ENCODE measurements at regions not wholly inside any gene's neighbourhood (a gene's known extent, or its start where the extent isn't known, plus 50 kb on each side); places are given as distances from the start of the nearest gene placed in this dataset.

GRCh38 chr2:45211636-45212035, 202.4 kb upstream of the SIX2 start:
- TF ChIP-seq MYC (IDR thresholded peaks at IDR 0.05; ENCODE audit: low read depth, low read length) (no peak), POLR2A (IDR thresholded peaks at IDR 0.05; ENCODE audit: extremely low read depth, insufficient read length) (no peak), MAX (IDR thresholded peaks at IDR 0.05; ENCODE audit: low read depth, low read length) (no peak)
- TF ChIP-seq, protein P1, sequence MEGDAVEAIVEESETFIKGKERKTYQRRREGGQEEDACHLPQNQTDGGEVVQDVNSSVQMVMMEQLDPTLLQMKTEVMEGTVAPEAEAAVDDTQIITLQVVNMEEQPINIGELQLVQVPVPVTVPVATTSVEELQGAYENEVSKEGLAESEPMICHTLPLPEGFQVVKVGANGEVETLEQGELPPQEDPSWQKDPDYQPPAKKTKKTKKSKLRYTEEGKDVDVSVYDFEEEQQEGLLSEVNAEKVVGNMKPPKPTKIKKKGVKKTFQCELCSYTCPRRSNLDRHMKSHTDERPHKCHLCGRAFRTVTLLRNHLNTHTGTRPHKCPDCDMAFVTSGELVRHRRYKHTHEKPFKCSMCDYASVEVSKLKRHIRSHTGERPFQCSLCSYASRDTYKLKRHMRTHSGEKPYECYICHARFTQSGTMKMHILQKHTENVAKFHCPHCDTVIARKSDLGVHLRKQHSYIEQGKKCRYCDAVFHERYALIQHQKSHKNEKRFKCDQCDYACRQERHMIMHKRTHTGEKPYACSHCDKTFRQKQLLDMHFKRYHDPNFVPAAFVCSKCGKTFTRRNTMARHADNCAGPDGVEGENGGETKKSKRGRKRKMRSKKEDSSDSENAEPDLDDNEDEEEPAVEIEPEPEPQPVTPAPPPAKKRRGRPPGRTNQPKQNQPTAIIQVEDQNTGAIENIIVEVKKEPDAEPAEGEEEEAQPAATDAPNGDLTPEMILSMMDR (IDR thresholded peaks at IDR 0.05; ENCODE audit: low read depth, low read length) = no peak
- H3K4me3 ChIP-seq (ENCODE audit: low read depth, low read length) = no peak overlapping the region
- no peak for DNase-seq (ENCODE audit: low read depth)

DNA sequence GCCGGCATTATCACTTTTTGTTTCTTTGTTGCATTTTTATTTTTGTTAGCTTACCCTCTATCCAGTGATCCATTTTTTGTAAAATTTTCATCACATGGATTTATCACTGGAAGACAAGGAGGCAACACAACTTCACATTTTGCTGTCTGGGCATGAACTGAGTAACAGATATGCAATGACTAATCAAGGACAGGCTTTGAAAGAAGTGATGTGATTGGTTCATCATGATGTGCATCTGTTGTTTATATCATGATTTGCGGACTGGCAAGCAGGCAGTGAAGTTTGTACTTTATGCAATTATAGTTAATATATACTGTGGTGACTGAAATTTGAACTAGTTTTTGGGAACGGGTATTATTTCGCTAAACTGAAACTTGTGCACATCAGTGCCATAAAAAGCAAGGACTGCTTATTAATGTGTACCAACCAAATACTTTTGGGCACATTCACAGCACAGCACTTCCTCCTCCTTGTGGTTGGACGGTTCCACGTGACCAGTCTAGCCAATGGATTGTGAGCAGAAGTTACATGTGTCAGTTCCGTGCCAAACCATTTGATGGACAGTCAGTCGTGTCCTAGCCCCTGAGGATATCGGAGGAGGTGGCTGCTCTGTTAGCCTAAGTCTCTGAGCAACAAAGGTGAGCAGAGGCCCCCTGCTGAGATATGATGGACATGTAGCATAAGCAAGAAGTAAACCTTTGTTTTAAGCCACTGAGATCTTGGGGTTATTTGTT, 201.4 kb upstream of the SIX2 start:
- no peak overlapping the region for H3K4me3 ChIP-seq (ENCODE audit: low read depth, low read length)
- peak; percentile 42 for DNase-seq (ENCODE audit: low read depth)
- TF ChIP-seq MYC (IDR thresholded peaks at IDR 0.05; ENCODE audit: low read depth, low read length) = no peak

DNA sequence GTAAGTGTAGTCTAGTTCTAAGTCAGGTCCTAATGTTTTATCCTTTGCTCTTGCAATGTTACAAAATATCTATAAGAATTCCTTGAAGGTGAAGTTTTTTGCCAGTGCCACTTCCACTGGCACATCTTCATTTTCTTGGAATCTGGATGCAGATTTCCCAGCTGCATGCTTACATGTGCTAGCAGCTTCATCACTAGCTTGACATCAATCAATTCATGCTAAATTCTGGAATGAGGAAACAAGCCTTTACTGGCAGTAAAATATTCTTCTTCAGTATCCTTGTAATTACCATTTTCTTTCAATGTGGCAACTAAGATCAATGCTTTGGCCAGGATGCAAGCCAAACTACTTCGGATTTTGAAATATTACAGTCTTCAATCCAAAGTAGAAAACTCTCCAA, 200.6 kb upstream of the SIX2 start:
- TF ChIP-seq MYC (IDR thresholded peaks at IDR 0.05; ENCODE audit: low read depth, low read length) (no peak), POLR2A (IDR thresholded peaks at IDR 0.05; ENCODE audit: extremely low read depth, insufficient read length) (no peak), MAX (IDR thresholded peaks at IDR 0.05; ENCODE audit: low read depth, low read length) (no peak)
- TF ChIP-seq, protein P1 (IDR thresholded peaks at IDR 0.05; ENCODE audit: low read depth, low read length) = no peak
- no peak overlapping the region for H3K4me3 ChIP-seq (ENCODE audit: low read depth, low read length)
- DNase-seq (ENCODE audit: low read depth) = no peak

DNA sequence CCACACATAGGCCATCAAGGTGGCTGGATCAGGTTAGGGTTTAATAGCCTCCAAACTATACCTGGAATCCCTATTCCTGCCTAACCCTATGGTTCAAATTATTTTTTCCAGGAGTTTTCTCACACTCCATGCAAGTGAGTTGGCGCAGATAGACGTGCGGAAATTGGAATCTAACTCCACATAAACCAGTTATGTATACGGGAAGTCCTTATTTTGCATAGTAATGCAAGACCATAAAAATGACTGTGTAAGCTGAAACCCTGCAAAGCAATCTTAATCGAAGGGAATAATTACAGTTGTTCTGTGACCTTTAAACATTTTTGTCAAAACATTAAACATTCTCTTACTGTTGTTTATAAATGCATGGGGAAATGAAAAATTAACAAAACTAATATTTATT, 200.1 kb upstream of the SIX2 start:
- H3K4me3 ChIP-seq (ENCODE audit: low read depth, low read length) = no peak overlapping the region
- DNase-seq (ENCODE audit: low read depth) = no peak
- TF ChIP-seq MAX (IDR thresholded peaks at IDR 0.05; ENCODE audit: low read depth, low read length) (no peak), MYC (IDR thresholded peaks at IDR 0.05; ENCODE audit: low read depth, low read length) (no peak), POLR2A (IDR thresholded peaks at IDR 0.05; ENCODE audit: extremely low read depth, insufficient read length) (no peak)
- TF ChIP-seq, protein P1 (IDR thresholded peaks at IDR 0.05; ENCODE audit: low read depth, low read length) = no peak

- TF ChIP-seq POLR2A (IDR thresholded peaks at IDR 0.05; ENCODE audit: extremely low read depth, insufficient read length) (no peak), MAX (IDR thresholded peaks at IDR 0.05; ENCODE audit: low read depth, low read length) (peak; percentile 95), MYC (IDR thresholded peaks at IDR 0.05; ENCODE audit: low read depth, low read length) (peak; percentile 97)
- TF ChIP-seq, protein P1 (IDR thresholded peaks at IDR 0.05; ENCODE audit: low read depth, low read length) = no peak
- H3K4me3 ChIP-seq (ENCODE audit: low read depth, low read length) = no peak overlapping the region
- peak; percentile 94 for DNase-seq (ENCODE audit: low read depth)
Observed at GRCh38 chr2:45207101-45207500, 197.8 kb upstream of the SIX2 start.

DNA sequence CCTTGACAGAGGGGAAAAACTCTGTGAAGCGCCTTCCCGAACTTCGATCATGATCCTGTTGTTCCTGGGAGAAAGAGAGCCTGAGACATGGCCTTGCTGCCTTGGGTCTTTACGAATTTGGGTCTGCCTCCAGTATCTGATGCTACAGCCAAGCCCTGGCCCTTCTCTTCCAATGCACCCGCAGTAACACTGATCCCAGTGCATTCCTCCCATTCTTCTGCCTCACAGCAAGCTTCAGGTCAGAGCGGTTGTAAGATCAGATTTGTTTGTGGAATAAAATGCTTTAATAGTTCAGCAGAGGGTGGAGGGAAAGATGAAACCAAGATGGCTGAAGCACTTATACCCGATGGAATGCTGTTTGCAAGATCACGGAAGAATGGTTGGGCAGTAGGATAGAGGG, 196.7 kb upstream of the SIX2 start:
- no peak overlapping the region for H3K4me3 ChIP-seq (ENCODE audit: low read depth, low read length)
- no peak for DNase-seq (ENCODE audit: low read depth)
- TF ChIP-seq, protein P1 (IDR thresholded peaks at IDR 0.05; ENCODE audit: low read depth, low read length) = no peak
- TF ChIP-seq MAX (IDR thresholded peaks at IDR 0.05; ENCODE audit: low read depth, low read length) (no peak), POLR2A (IDR thresholded peaks at IDR 0.05; ENCODE audit: extremely low read depth, insufficient read length) (no peak), MYC (IDR thresholded peaks at IDR 0.05; ENCODE audit: low read depth, low read length) (no peak)

Measured in NB4 (cell line).